Naive thymus-derived CD4-positive, alpha-beta T cell (primary cell): ENCODE measurements at regions not wholly inside any gene's neighbourhood (a gene's known extent, or its start where the extent isn't known, plus 50 kb on each side); places are given as distances from the start of the nearest gene placed in this dataset.
"Not testable (repeated sequence)": the region's sequence is repeated elsewhere in the genome, so short reads cannot be mapped to it uniquely, and the experiment has no call there.

Experiments
- ATAC-seq: fragments of 150-1000 bp; cut with Tn5 transposase; 2 replicates; pipeline ENCODE4 v1.10.0; 2021; ENCODE audit warnings: mild to moderate bottlenecking, moderate library complexity
- CTCF ChIA-PET: fragments of 350-600 bp; sonication (Branson Sonifier 250); formaldehyde crosslinking; loops from one replicate; lab custom pipeline; 2021; ENCODE audit warnings: antibody characterized with exemption; lab: Charles Lee
- POLR2A ChIA-PET: fragments of 350-600 bp; sonication (Branson Sonifier 250); formaldehyde crosslinking; loops from one replicate; lab custom pipeline; 2021; ENCODE audit warnings: antibody characterized with exemption, inconsistent platforms; lab: Charles Lee
- DNase-seq, 9 donors: peaks; one replicate each; pipeline versions ENCODE4 v3.0.0 to v3.0.0-alpha.2; 2020 to 2022; ENCODE audit warnings: mixed read lengths in 1 of 9
- H3K27ac ChIP-seq: one replicate; pipeline ENCODE4 v1.7.0; 2013; ENCODE audit warnings: mild to moderate bottlenecking, low read depth, low read length, moderate library complexity
- H3K27me3 ChIP-seq, 2 donors: one replicate each; pipeline ENCODE4 v1.7.0; 2013; ENCODE audit warnings: low read length in 2 of 2, mild to moderate bottlenecking in 2 of 2, moderate library complexity in 2 of 2; ENCODE audit not compliant: control insufficient read depth in 2 of 2, insufficient read depth in 2 of 2
- H3K36me3 ChIP-seq, 3 experiments: 1 replicate in 2 of 3; 2 replicates in 1 of 3; pipeline ENCODE4 v1.7.0; 2013; ENCODE audit warnings: low read length in 3 of 3, mild to moderate bottlenecking in 3 of 3, moderate library complexity in 1 of 3; ENCODE audit not compliant: insufficient read depth in 3 of 3, control insufficient read depth in 2 of 3
- H3K4me1 ChIP-seq, 2 donors: one replicate each; pipeline ENCODE4 v1.7.0; 2013; ENCODE audit warnings: low read length in 2 of 2, mild to moderate bottlenecking in 2 of 2, moderate library complexity in 1 of 2; ENCODE audit not compliant: control insufficient read depth in 2 of 2, insufficient read depth in 2 of 2
- H3K4me3 ChIP-seq: 2 replicates; pipeline ENCODE4 v1.7.0; 2013; ENCODE audit warnings: mild to moderate bottlenecking, low read length
- H3K9me3 ChIP-seq, 3 experiments: 1 replicate in 2 of 3; 2 replicates in 1 of 3; pipeline ENCODE4 v1.7.0; 2013; ENCODE audit warnings: low read length in 3 of 3; ENCODE audit not compliant: control insufficient read depth in 2 of 3
- H3K27ac Mint-ChIP-seq, 9 donors: one replicate each; pipeline ENCODE4 v1.8.0; 2020 to 2022; ENCODE audit warnings: mixed read lengths in 9 of 9, mild to moderate bottlenecking in 8 of 9, moderate library complexity in 5 of 9, inconsistent platforms in 2 of 9
- H3K27me3 Mint-ChIP-seq, 5 donors: one replicate each; pipeline ENCODE4 v1.8.0; 2021 to 2022; ENCODE audit warnings: mixed read lengths in 5 of 5, mild to moderate bottlenecking in 1 of 5
- H3K36me3 Mint-ChIP-seq, 5 donors: one replicate each; pipeline ENCODE4 v1.8.0; 2020 to 2022; ENCODE audit warnings: mixed read lengths in 5 of 5, mild to moderate bottlenecking in 3 of 5, inconsistent platforms in 1 of 5
- H3K4me1 Mint-ChIP-seq, 7 donors: one replicate each; pipeline ENCODE4 v1.8.0; 2020 to 2022; ENCODE audit warnings: mixed read lengths in 7 of 7, mild to moderate bottlenecking in 3 of 7, inconsistent platforms in 1 of 7
- H3K4me3 Mint-ChIP-seq, 10 donors: one replicate each; pipeline ENCODE4 v1.8.0; 2020 to 2022; ENCODE audit warnings: mild to moderate bottlenecking in 10 of 10, mixed read lengths in 10 of 10, moderate library complexity in 6 of 10, inconsistent platforms in 2 of 10
- H3K9me3 Mint-ChIP-seq, 11 donors: one replicate each; pipeline ENCODE4 v1.8.0; 2020 to 2022; ENCODE audit warnings: mixed read lengths in 11 of 11, mild to moderate bottlenecking in 4 of 11, inconsistent platforms in 1 of 11, moderate library complexity in 1 of 11
- intact Hi-C, 2 donors: fragments of 100-400 bp; cut with micrococcal nuclease; formaldehyde crosslinking; loops; one replicate each; pipeline ENCODE4 v1.15.1; 2023

- H3K27me3 Mint-ChIP-seq, H3K27me3 ChIP-seq, H3K36me3 ChIP-seq, H3K9me3 ChIP-seq, H3K27ac ChIP-seq, intact Hi-C loops, H3K4me3 ChIP-seq, H3K27ac Mint-ChIP-seq, H3K4me1 ChIP-seq, H3K36me3 Mint-ChIP-seq, H3K4me1 Mint-ChIP-seq, POLR2A ChIA-PET, ATAC-seq, H3K9me3 Mint-ChIP-seq, H3K4me3 Mint-ChIP-seq, CTCF ChIA-PET: not testable (repeated sequence)
- DNase-seq: peak in 5 of 9 donors; percentile 8 to 65 (median 46)
Measured at GRCh38 chr11:96555826-96556225, 166.0 kb downstream of the JRKL start.

DNA sequence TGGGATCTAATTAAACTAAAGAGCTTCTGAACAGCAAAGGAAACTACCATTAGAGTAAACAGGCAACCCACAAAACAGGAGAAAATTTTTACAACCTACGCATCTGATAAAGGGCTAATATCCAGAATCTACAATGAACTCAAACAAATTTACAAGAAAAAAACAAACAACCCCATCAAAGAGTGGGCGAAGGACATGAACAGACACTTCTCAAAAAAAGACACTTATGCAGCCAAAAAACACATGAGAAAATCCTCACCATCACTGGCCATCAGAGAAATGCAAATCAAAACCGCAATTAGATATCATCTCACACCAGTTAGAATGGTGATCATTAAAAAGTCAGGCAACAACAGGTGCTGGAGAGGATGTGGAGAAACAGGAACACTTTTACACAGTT is 170.9 kb downstream of the JRKL start:
- H3K36me3 ChIP-seq, H3K9me3 Mint-ChIP-seq, CTCF ChIA-PET, DNase-seq, intact Hi-C loops, H3K4me3 ChIP-seq, H3K4me1 ChIP-seq, ATAC-seq, H3K4me3 Mint-ChIP-seq, H3K9me3 ChIP-seq, H3K27me3 ChIP-seq, H3K36me3 Mint-ChIP-seq, H3K27ac Mint-ChIP-seq, H3K27ac ChIP-seq, H3K4me1 Mint-ChIP-seq, POLR2A ChIA-PET, H3K27me3 Mint-ChIP-seq: not testable (repeated sequence)

GRCh38 chr11:96567176-96567575 is 177.4 kb downstream of the JRKL start:
- no peaks in the 10 kb centered on the region for H3K36me3 Mint-ChIP-seq
- Histone ChIP-seq H3K4me3 (no peak overlapping the region), H3K4me1 (no peaks in the 10 kb centered on the region), H3K36me3 (no peaks in the 10 kb centered on the region), H3K9me3 (no peaks in the 10 kb centered on the region), H3K27me3 (no peaks in the 10 kb centered on the region), H3K27ac (no peak overlapping the region)
- intact Hi-C loops: no loop called here
- ATAC-seq (peak; percentile 46), DNase-seq (peak in 6 of 9 donors; percentile 8 to 68 (median 44))
- POLR2A ChIA-PET: no interaction called here
- H3K27me3 Mint-ChIP-seq: no peaks in the 10 kb centered on the region
- CTCF ChIA-PET: no interaction called here
- H3K4me1 Mint-ChIP-seq: no peaks in the 10 kb centered on the region
- H3K4me3 Mint-ChIP-seq: no peak overlapping the region
- no peak overlapping the region for H3K27ac Mint-ChIP-seq
- no peaks in the 10 kb centered on the region for H3K9me3 Mint-ChIP-seq

DNA sequence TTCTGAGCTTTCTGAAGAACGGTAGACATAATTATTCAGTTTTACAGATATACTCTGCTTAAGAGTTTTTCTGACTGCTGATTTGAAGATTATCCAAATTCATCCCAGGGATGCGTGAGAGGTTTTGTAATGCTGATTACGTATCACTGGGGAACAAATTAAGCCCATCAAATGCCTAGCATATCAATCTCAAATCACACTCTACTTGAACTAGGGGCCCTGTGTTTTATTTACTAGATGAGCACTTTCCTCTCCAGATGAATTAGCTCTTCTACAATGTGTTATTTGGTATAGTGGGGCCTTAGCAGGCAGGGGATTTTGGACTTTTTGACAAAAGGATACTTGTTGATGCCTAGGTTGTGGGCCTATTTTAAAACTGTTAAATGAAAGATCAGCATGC is 177.9 kb downstream of the JRKL start:
- Mint-ChIP-seq H3K27me3 (no peaks in the 10 kb centered on the region), H3K4me1 (no peaks in the 10 kb centered on the region), H3K4me3 (no peak overlapping the region), H3K36me3 (no peaks in the 10 kb centered on the region), H3K27ac (no peak overlapping the region), H3K9me3 (no peaks in the 10 kb centered on the region)
- POLR2A ChIA-PET: no interaction called here
- Histone ChIP-seq H3K27ac (no peak overlapping the region), H3K27me3 (no peaks in the 10 kb centered on the region), H3K9me3 (no peaks in the 10 kb centered on the region), H3K4me1 (no peaks in the 10 kb centered on the region), H3K36me3 (no peaks in the 10 kb centered on the region), H3K4me3 (no peak overlapping the region)
- CTCF ChIA-PET: no interaction called here
- intact Hi-C loops: no loop called here
- no peak for DNase-seq
- no peak for ATAC-seq

DNA sequence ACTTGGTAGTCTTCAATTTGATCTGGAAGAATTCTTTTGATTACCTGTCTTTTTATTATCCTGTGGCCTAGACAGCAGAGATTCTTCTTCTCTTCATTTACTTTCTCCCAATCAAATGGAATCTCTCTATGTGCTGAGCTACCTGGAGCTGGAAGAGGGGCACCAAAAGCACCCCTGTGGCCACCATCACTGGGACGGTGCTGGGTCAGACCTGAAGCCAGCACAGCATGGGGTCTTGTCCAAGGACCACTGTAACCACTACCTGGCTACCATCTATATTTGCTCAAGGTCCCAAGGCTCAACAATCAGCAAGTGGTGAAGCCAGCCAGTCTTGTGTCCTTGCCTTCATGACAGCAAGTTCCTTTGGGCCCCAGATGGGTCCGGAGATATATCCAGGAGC is 186.6 kb downstream of the JRKL start:
- no peak for ATAC-seq
- no peak overlapping the region for H3K4me3 ChIP-seq
- no peaks in the 10 kb centered on the region for H3K4me1 Mint-ChIP-seq
- no peak overlapping the region for H3K4me3 Mint-ChIP-seq
- no peaks in the 10 kb centered on the region for H3K4me1 ChIP-seq
- H3K27ac ChIP-seq: no peak overlapping the region
- H3K27me3 ChIP-seq: no peaks in the 10 kb centered on the region
- H3K36me3 Mint-ChIP-seq: no peaks in the 10 kb centered on the region
- H3K9me3 Mint-ChIP-seq: peaks cover 0 to 11% (median 0%) of the 10 kb centered on the region in 11 donors
- no peaks in the 10 kb centered on the region for H3K36me3 ChIP-seq
- CTCF ChIA-PET: no interaction called here
- peaks cover 0 to 8% (median 4%) of the 10 kb centered on the region in 5 donors for H3K27me3 Mint-ChIP-seq
- POLR2A ChIA-PET: no interaction called here
- intact Hi-C loops: no loop called here
- no peak overlapping the region for H3K27ac Mint-ChIP-seq
- DNase-seq: no peak
- H3K9me3 ChIP-seq: no peaks in the 10 kb centered on the region

GRCh38 chr11:96578379-96578778 is 188.6 kb downstream of the JRKL start:
- ChIA-PET POLR2A (no interaction called here), CTCF (no interaction called here)
- Mint-ChIP-seq H3K27ac (no peak overlapping the region), H3K36me3 (no peaks in the 10 kb centered on the region), H3K4me1 (no peaks in the 10 kb centered on the region), H3K27me3 (peaks cover 0 to 8% (median 4%) of the 10 kb centered on the region in 5 donors), H3K4me3 (no peak overlapping the region), H3K9me3 (peaks cover 0 to 7% (median 0%) of the 10 kb centered on the region in 11 donors)
- Histone ChIP-seq H3K27ac (no peak overlapping the region), H3K27me3 (no peaks in the 10 kb centered on the region), H3K9me3 (no peaks in the 10 kb centered on the region), H3K4me1 (no peaks in the 10 kb centered on the region), H3K4me3 (no peak overlapping the region), H3K36me3 (no peaks in the 10 kb centered on the region)
- intact Hi-C loops: no loop called here
- ATAC-seq (no peak), DNase-seq (no peak)

- Histone ChIP-seq H3K4me1 (no peaks in the 10 kb centered on the region), H3K36me3 (no peaks in the 10 kb centered on the region), H3K27me3 (no peaks in the 10 kb centered on the region), H3K27ac (no peak overlapping the region), H3K9me3 (no peaks in the 10 kb centered on the region), H3K4me3 (no peak overlapping the region)
- ATAC-seq: no peak
- no peak overlapping the region for H3K27ac Mint-ChIP-seq
- DNase-seq: no peak
- peaks cover 0 to 5% (median 3%) of the 10 kb centered on the region in 11 donors for H3K9me3 Mint-ChIP-seq
- POLR2A ChIA-PET: no interaction called here
- H3K4me1 Mint-ChIP-seq: no peaks in the 10 kb centered on the region
- CTCF ChIA-PET: no interaction called here
- no peak overlapping the region for H3K4me3 Mint-ChIP-seq
- H3K27me3 Mint-ChIP-seq: peaks cover 0 to 8% (median 4%) of the 10 kb centered on the region in 5 donors
- intact Hi-C loops: no loop called here
- H3K36me3 Mint-ChIP-seq: no peaks in the 10 kb centered on the region
Measured at GRCh38 chr11:96579656-96580055, 189.8 kb downstream of the JRKL start.
